ENCODE measurements at regions not wholly inside any gene's neighbourhood (a gene's known extent, or its start where the extent isn't known, plus 50 kb on each side); places are given as distances from the start of the nearest gene placed in this dataset.

GRCh38 chr10:4475827-4476490 is 350.0 kb upstream of the AKR1E2 start:
- DNase-seq = no peak

GRCh38 chr10:4474829-4475228 is 351.2 kb upstream of the AKR1E2 start:
- DNase-seq = no peak

GRCh38 chr10:4473977-4474376 is 352.0 kb upstream of the AKR1E2 start:
- no peak for DNase-seq

- no peak for DNase-seq
Observed at GRCh38 chr10:4472190-4472904, 353.7 kb upstream of the AKR1E2 start.

GRCh38 chr10:4470231-4470835 is 355.7 kb upstream of the AKR1E2 start:
- DNase-seq = no peak

- no peak for DNase-seq
Observed at GRCh38 chr10:4467481-4467880, 358.5 kb upstream of the AKR1E2 start.

GRCh38 chr10:4460267-4460666 is 365.7 kb upstream of the AKR1E2 start:
- no peak for DNase-seq

GRCh38 chr10:4459531-4459930 is 366.5 kb upstream of the AKR1E2 start:
- no peak for DNase-seq

GRCh38 chr10:4457597-4457996 is 368.4 kb upstream of the AKR1E2 start:
- DNase-seq = no peak

GRCh38 chr10:4456776-4457175 is 369.2 kb upstream of the AKR1E2 start:
- DNase-seq = no peak

GRCh38 chr10:4456279-4456678 is 369.7 kb upstream of the AKR1E2 start:
- DNase-seq = no peak

GRCh38 chr10:4453950-4454349 is 372.1 kb upstream of the AKR1E2 start:
- DNase-seq = no peak

GRCh38 chr10:4453276-4453675 is 372.7 kb upstream of the AKR1E2 start:
- no peak for DNase-seq

GRCh38 chr10:4450981-4451908 is 374.8 kb upstream of the AKR1E2 start:
- DNase-seq = no peak

GRCh38 chr10:4450169-4450568 is 375.8 kb upstream of the AKR1E2 start:
- DNase-seq = no peak

- DNase-seq = no peak
Observed at GRCh38 chr10:4448030-4448429, 378.0 kb upstream of the AKR1E2 start.

- DNase-seq = no peak
Observed at GRCh38 chr10:4443419-4443818, 382.6 kb upstream of the AKR1E2 start.

GRCh38 chr10:4442296-4442695 is 383.7 kb upstream of the AKR1E2 start:
- no peak for DNase-seq

GRCh38 chr10:4440260-4440659 is 385.7 kb upstream of the AKR1E2 start:
- no peak for DNase-seq

- no peak for DNase-seq
Observed at GRCh38 chr10:4437791-4438190, 388.2 kb upstream of the AKR1E2 start.

- DNase-seq = no peak
Observed at GRCh38 chr10:4437061-4437460, 388.9 kb upstream of the AKR1E2 start.

- no peak for DNase-seq
Observed at GRCh38 chr10:4436103-4436502, 389.9 kb upstream of the AKR1E2 start.

- no peak for DNase-seq
Observed at GRCh38 chr10:4434516-4435071, 391.4 kb upstream of the AKR1E2 start.
